Posterior vena cava (tissue), 2 donors: ENCODE measurements at regions not wholly inside any gene's neighbourhood (a gene's known extent, or its start where the extent isn't known, plus 50 kb on each side); places are given as distances from the start of the nearest gene placed in this dataset.
"Not testable (repeated sequence)": the region's sequence is repeated elsewhere in the genome, so short reads cannot be mapped to it uniquely, and the experiment has no call there.

Experiments used
- DNase-seq: peaks from one replicate; pipeline ENCODE4 v3.0.0-alpha.2; 2020; ENCODE audit warnings: low spot score
- intact Hi-C, 2 donors: fragments of 100-400 bp; cut with DNase I; formaldehyde crosslinking; loops; one replicate each; pipeline versions ENCODE4 v1.14.1 to v1.14.2; 2022 to 2023
- donor health status: DM: yes; HTN: yes; CAD: no.
- donor health status: DM: yes; HTN: yes; CAD: no.

DNA sequence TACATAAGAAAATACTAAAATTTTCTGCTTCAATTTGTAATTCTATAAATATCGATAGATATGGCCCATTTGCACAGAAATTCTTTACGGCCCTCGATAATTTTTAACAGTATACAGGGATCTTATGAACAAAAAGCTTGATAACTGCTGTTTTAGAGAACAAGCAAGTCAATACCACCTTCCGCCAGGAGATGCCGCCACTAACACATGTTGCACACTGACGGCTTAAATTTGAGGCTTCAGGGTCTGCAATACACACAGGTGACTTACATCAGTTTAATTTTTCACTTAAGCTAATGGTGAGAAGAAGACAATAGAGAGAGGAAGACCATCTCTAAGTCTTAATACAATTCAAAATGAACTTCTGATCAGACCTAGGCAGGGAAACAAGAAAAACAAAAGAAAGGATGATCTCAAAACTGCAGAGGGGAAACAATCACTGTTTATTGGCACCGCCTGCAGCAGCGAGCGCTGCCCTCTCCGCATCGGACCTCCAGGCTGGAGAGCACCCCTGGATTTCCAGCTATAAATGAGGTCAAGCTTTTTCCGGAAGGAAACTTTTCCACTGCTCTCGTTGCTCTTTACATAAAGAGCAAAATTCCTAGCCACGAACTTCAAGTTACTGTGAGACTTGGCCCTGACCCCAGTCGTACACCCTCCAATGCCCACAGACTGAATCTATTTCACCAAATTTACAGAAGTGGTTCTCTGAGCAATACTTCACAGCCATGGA is 53.9 kb downstream of the OTOR start:
- DNase-seq = no peak
- intact Hi-C loops = loop anchor here (5.0 kb wide), 1 partner anchor 630 kb away; no protein-coding TSS in a partner anchor

DNA sequence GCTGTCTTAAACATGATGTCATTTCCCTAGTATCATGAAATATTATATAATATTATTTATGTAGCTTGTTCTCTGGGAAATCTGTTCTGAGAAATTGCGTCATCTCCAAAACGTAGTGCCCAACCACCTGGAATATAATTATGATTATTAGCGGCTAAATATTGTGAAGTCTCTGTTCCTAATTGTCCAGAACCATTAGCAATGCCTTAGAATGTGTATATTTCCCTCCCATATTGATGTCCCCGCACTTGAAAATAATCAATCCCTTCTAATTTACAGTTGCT is 54.4 kb downstream of the OTOR start:
- intact Hi-C loops = loop anchor here (5.0 kb wide), 1 partner anchor 630 kb away; no protein-coding TSS in a partner anchor
- DNase-seq = no peak

DNA sequence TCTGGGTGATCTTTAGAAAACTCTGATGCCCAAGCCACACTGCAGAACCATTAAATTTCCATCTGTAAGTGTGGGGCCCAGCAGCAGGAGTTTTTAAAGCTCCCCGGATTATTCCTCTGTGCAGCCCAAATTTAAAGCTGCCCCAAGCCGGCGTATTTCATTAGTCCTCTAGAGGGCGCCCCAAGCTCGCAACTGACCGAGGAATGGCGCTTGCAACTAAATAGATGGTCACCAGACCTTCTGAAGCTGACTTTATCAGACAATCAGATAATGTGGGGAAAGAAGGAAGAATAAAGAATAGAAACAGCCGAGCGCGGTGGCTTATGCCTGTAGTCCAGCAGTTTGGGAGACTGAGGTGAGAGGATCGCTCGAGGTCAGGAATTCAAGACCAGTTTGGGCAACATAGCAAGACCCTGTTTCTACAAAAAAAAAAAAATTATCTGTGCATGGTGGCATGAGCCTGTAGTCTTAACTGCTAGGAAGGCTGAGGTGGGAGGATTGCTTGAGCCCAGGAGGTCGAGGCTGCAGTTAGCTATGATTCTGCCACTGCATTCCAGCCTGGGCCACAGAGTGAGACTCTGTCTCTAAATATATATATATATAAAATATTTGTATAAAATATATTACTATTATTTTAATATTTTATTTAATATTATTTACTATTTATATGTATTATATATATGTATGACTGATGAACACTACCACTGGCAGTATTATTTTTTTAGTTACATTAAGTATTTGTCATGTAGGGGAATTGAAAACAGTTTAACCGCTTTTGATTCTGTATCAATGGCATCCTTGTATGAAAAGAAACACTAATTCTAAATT is 56.0 kb downstream of the OTOR start:
- peak; percentile 85 for DNase-seq
- intact Hi-C loops = loop anchor here (5.0 kb wide), 1 partner anchor 628 kb away; no protein-coding TSS in a partner anchor

DNA sequence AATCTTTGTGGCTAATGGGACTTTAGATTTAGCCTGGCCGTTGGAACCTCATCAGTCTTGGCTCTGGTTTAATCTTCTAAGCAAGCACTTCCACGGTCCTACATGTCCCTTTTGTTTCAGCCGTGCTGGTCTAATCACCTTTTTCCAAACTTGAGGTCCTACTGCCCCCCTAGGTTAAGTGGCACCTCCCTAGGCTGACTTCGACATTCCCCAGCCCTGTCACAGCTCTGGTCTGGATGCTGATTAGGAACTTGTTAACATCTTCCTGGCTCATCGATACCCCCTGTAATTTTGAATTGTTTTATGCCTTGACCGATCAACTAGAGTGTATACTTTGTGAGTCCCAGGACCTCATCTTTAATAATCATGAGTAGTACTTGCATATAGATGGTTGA is 56.6 kb downstream of the OTOR start:
- DNase-seq = no peak
- intact Hi-C loops = loop anchor here (5.0 kb wide), 1 partner anchor 628 kb away; no protein-coding TSS in a partner anchor

DNA sequence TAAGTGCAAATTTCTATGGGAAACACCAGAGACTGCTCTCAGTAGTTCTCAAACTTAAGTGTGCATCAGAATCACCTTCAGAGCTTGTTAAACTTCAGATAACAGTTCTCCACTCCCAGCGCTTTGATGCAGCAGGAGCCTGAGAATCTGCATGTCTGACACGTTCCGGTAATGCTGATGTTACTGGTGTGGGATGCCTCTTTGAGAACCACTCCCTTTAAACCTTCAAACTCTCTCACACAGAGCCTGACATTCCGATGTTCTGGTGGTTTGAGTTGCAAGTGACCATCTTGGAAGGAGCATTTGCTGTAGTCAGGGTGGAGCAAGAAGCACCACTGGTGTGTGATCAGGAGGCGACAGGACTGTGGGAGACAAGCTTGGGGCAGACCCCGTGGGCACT is 57.9 kb downstream of the OTOR start:
- intact Hi-C loops = no loop called here

DNA sequence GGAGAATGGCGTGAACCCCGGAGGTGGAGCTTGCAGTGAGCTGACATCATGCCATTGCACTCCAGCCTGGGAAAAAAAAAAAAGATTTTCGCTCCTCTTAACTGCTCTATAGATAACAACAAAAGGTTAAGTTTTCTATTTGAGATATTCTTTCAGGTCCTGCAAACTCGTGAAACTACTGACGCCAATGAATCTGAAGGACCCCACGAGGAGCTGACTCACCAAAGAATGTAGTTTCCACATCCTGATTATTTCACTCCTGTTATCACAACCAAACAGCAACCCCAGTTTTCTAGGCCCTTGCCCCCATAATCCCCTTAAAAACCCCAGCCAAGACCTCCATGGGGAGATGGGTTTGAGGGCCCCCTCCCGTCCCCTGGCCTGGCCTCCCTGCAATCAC is 58.7 kb downstream of the OTOR start:
- intact Hi-C loops = no loop called here
- no peak for DNase-seq

More for the DNA sequence above, 57.9 kb downstream of the OTOR start:
- DNase-seq = no peak

DNA sequence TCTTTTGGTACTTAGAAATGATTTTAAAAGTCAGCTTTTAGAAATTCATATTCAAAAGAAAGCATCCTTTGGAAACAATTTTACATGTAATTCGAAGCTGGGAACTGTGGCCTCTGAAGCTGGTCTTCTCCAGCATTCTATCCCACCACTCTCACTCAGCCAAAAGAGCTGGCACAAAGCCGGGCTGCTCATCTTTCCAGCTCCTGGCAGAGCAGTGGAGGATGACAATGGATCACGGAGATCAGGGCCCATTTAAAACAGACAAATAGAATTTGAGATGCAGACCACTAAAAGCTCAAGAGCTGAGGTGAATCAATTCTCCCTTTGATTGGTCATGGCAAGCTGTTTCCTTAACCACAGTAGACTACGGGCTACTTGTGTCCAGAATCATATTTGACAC is 60.6 kb downstream of the OTOR start:
- intact Hi-C loops = no loop called here

DNA sequence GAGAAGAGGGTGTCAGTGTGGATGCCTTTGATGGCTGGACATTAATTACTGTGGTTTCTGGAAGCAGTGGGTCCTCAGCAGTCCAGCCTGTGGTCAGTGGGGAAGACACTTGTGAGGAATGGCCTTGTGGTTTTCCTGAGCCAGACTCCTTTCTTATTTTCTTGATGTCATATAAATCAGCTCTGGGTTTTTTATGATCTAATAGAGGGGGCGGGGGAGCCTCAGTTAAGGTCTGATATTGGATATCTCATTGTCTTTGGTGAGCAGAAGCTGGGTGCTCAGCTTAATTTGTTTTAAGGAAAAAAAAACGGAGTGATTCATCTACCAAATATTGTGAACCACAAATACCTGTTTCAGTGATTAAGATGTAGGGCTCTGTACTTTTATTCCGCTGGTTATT is 62.1 kb downstream of the OTOR start:
- no peak for DNase-seq
- intact Hi-C loops = no loop called here

More for the DNA sequence above, 60.6 kb downstream of the OTOR start:
- DNase-seq = no peak

DNA sequence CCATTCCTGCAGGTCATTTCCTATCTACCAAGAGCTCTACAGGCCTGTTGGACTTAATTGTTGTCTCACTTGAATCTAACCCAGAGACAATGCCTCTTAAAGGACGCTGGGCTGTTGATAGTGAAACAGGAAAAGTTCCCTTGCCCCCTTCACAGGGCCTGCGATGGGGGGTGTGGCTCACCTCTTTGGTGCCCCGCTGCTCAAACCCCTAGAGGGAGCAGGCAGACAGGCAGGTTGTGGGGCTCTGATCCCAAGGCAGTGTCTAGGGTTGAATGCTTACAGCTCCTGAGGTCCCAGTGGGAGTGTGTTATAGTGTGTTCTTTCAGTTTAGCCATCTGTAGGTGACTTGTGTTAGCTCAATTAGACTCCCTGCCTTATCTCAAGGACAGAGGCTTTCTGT is 68.0 kb downstream of the OTOR start:
- intact Hi-C loops = no loop called here
- no peak for DNase-seq

DNA sequence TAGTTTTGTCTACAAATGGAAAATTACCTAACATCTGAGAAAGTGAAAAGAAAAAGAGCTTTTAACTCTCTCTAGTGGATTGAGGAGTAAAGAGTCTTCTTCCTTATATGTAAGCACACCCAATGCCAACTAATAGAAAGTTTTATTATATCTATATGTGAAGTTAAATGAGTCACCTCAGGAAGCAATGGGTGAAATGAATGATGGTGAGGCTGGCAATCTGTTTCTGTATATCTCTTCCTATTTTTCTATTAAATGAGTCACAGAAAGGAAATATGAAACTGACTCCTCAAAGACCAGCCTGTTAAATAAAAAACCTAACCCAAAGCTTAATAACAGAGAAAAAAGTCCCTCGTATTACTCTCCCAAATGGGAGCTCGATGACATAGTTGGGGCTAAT is 71.3 kb downstream of the OTOR start:
- no peak for DNase-seq
- intact Hi-C loops = no loop called here

DNA sequence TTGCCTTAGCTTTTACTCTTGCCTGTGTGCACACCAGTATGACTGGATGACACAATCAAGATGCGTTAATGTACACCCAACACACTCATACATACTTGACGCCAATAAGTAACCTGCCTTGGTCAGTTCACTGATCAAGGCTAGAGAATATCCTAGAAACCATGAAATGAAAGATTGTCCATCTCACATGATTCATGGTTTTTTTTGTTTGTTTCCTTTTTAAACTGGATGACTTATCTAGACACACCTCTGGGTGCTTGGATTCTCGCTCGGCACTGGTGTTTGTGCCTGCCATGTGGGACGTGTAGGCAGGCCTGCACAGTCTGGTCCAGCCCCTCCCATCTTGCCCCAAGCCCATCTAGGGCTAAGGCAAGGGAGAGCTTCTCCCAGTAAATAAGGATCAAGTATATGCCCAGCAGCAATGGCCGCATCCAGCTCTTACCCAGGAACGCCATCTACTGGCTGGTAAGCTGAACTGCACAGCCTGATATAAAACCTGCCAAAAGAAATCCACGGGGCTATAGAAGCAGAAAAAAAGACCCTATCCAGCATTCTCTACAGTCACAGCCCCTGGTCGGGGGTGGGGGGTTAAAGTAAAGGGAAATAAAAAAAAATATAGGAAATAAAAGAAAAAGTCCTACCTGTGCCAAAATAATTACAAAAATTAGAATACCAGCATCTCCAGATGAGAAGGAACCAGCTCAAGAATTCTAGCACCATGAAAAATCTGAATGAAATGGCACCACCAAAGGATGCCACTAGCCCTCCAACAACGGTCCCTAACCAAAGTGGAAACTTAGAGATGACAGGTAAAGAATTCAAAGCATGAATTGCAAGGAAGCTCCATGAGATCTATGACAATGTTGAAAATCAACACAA is 73.3 kb downstream of the OTOR start:
- no peak for DNase-seq
- intact Hi-C loops = no loop called here

DNA sequence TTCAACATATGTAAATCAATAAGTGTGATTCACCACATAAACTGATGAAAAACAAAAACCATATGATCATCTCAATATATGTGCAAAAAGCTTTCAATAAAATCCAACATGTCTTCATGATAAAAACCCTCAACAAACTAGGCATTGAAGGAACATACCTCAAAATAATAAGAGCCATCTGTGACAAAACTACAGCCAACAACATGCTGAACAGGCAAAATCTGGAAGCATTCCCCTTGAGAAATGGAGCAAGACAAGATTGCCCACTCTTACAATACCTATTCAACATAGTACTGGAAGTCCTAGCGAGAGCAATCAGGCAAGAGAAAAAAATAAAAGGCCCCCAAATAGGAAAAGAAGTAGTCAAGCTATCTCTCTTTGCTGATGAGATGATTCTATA is 76.5 kb downstream of the OTOR start:
- intact Hi-C loops = no loop called here
- no peak for DNase-seq

DNA sequence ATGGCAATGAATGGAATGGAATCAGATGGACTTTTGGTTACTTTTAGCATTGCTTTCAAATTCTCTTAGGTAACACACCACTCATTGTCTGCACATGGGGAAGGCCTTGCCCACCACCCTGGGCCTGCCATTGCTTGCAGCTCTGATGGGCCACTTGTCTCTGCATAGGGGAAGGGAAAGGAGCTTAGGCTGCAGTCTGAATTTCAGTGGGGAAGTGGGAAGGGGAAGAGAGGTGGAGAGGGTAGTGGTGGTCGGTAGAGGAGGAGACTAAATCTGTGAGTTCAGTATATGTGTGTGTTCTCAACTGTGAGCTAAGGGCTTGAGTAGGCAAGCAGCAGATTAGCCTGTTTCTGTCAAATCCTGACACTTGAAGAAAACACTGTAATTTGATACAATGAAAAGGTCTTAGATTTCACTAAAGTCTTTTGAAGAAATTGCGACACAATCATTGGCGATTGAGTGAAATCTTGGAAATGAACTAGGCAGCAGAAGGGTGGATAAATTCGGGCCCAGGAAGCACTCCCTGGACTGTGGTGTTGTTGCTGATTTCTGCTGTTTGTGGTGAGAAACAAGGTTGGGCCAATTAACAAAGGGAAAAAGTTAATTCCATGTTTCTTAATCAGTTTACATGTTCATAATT is 80.6 kb downstream of the OTOR start:
- intact Hi-C loops = no loop called here
- no peak for DNase-seq

DNA sequence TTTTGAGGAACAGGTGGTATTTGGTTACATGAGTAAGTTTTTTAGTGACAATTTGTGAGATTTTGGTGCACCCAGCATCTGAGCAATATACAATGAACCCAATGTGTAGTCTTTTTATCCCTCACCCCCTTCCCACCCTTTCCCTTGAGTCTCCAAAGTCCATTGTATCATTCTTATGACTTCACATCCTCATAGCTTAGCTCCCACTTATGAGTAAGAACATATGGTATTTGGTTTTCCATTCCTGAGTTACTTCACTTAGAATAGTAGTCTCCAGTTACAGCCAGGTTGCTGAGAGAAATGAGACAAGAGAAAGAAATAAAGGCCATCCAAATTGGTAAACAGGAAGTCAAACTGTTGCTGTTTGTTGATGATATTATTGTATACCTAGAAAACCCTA is 87.5 kb downstream of the OTOR start:
- intact Hi-C loops, DNase-seq: not testable (repeated sequence)

DNA sequence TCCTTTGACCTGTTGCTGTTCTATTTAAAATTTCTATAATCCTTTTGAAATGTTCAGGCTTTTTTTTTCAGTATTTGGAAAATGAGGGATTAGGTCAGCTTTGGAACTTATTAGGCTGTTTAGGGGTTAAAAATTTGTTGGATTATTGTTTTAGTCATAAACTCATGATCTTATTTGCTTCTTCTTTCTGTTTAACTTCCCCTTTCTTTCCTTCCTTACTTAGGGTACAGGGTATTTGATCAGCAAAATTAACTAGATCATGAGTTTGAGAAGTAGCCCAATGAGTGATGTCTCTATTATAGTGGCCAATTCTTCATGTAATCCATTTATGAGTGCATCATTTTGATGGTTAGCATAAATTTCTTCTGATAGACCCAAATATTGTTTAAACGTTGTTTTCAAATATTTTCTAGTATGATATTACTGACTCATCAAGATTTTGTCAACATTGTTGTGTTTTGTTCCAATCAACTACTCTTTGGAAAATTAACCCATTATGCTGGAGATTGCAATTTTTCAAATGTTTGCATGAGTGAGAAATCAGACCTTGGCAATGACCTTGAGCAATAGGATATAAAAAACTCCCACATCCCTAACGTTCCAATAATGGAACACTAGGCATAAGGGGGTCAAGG is 94.4 kb downstream of the OTOR start:
- no peak for DNase-seq
- intact Hi-C loops = no loop called here

DNA sequence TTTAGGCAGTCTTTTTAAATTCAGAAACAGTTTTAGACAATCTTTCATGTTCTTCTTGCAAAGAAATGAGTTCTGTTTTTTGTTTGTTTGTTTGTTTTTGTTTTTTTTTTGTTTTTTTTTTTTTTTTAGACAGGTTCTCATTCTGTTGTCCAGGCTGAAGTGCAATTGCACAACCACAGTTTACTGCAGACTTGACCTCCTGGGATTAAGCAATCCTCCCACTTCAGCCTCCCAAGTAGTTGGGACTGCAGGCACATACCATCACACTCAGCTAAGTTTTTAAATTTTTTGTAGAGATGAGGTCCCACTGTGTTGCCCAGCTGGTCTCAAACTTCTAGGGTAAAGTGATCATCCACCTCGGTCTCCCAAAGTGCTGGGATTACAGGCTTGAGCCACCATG is 96.2 kb downstream of the OTOR start:
- no peak for DNase-seq
- intact Hi-C loops = no loop called here

DNA sequence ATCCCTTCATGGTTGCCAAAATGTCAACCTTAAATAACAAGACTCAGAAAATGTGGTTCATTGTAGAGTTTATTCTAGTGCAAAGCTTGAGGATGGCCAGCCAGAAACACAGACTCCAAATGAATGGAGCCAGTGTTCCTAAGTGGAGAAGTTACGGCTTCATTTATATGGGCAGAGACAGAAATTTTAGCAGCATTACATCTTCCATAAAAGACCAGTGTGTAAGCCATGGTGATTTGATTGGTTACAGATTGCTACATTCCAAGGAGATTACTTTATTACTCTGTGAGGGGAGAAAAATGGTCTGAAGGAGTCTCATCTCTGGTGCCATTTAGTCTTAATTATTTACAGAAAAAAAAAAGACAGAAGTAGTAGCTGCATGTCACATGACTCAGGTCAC is 97.8 kb downstream of the OTOR start:
- no peak for DNase-seq
- intact Hi-C loops = no loop called here

DNA sequence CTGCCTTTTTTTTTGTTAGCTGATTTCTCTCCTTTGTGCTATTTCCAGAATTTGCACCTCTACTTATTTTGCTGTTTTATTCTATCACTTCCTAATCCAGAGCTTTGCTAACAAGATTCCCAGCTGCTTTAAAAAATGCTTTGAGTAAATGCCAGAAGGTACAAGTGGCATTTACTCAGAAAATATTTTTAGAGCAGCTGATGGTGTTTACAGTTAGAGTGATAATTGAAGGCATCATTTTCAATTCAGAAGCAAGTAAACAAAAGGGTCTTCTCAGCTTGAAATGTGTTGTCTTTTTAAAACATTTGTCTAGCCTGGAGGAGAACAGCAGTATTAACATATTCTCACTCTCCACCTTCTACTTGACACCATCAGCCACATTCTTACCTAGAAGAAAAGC is 99.9 kb downstream of the OTOR start:
- intact Hi-C loops = no loop called here
- no peak for DNase-seq

DNA sequence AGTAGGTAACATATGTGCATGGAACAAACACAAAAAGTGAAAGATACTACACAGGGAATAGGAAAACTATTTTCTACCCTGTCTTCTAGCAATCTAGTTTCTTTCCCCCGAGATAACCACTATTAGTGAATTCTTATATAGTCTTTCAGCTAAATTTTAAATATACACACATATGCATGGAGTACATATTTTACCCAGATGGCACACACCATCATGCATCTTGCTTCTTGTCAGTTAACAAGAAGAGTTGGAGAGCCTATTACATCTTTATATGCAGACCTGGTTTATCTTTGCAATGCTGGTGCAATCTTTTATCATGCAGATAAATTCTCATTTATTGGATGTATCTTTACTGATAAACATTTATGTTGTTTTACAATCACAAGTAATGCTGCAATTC is 100.4 kb downstream of the OTOR start:
- intact Hi-C loops = no loop called here
- no peak for DNase-seq
